ENCODE measurements at regions not wholly inside any gene's neighbourhood (a gene's known extent, or its start where the extent isn't known, plus 50 kb on each side); places are given as distances from the start of the nearest gene placed in this dataset.
"Not testable (repeated sequence)": the region's sequence is repeated elsewhere in the genome, so short reads cannot be mapped to it uniquely, and the experiment has no call there.

GRCh38 chr4:152189451-152190179 lies 346.3 kb downstream of the FBXW7 start:
- H3K27ac Mint-ChIP-seq = peak overlapping the region in 1 of 2 donors; percentile 44
- H3K9me3 Mint-ChIP-seq = no peaks in the 10 kb centered on the region
- no peaks in the 10 kb centered on the region for H3K27me3 Mint-ChIP-seq
- ATAC-seq (no peak), DNase-seq (no peak)
- H3K4me3 Mint-ChIP-seq = no peak overlapping the region
- peaks cover 14% of the 10 kb centered on the region for H3K4me1 Mint-ChIP-seq

GRCh38 chr4:152188801-152189200 lies 347.1 kb downstream of the FBXW7 start:
- no peak for DNase-seq
- H3K27ac Mint-ChIP-seq = no peak overlapping the region
- H3K27me3 Mint-ChIP-seq = no peaks in the 10 kb centered on the region

GRCh38 chr4:152187693-152188092 lies 348.2 kb downstream of the FBXW7 start:
- H3K9me3 Mint-ChIP-seq = no peaks in the 10 kb centered on the region
- no peaks in the 10 kb centered on the region for H3K27me3 Mint-ChIP-seq
- ATAC-seq (no peak), DNase-seq (no peak)
- no peak overlapping the region for H3K27ac Mint-ChIP-seq
- H3K4me1 Mint-ChIP-seq = peaks cover 26% of the 10 kb centered on the region
- no peak overlapping the region for H3K4me3 Mint-ChIP-seq

More at GRCh38 chr4:152188801-152189200, 347.1 kb downstream of the FBXW7 start:
- no peaks in the 10 kb centered on the region for H3K9me3 Mint-ChIP-seq
- no peak overlapping the region for H3K4me3 Mint-ChIP-seq
- ATAC-seq = no peak
- H3K4me1 Mint-ChIP-seq = peaks cover 16% of the 10 kb centered on the region

- ATAC-seq (no peak), DNase-seq (no peak)
- no peak overlapping the region for H3K4me3 Mint-ChIP-seq
- no peak overlapping the region for H3K27ac Mint-ChIP-seq
- H3K9me3 Mint-ChIP-seq = no peaks in the 10 kb centered on the region
- no peaks in the 10 kb centered on the region for H3K27me3 Mint-ChIP-seq
- peaks cover 30% of the 10 kb centered on the region for H3K4me1 Mint-ChIP-seq
These were observed 349.9 kb downstream of the FBXW7 start for GRCh38 chr4:152185786-152186550.

GRCh38 chr4:152181150-152181549 lies 354.7 kb downstream of the FBXW7 start:
- no peak for ATAC-seq

GRCh38 chr4:152180369-152180768 lies 355.5 kb downstream of the FBXW7 start:
- DNase-seq (no peak), ATAC-seq (no peak)
- Mint-ChIP-seq H3K4me3 (no peak overlapping the region), H3K9me3 (no peaks in the 10 kb centered on the region), H3K27me3 (no peaks in the 10 kb centered on the region), H3K4me1 (peaks cover 22% of the 10 kb centered on the region), H3K27ac (no peak overlapping the region)

More at GRCh38 chr4:152181150-152181549, 354.7 kb downstream of the FBXW7 start:
- H3K4me1 Mint-ChIP-seq = peaks cover 22% of the 10 kb centered on the region
- H3K4me3 Mint-ChIP-seq = no peak overlapping the region
- no peak overlapping the region for H3K27ac Mint-ChIP-seq
- no peaks in the 10 kb centered on the region for H3K27me3 Mint-ChIP-seq
- DNase-seq = no peak
- no peaks in the 10 kb centered on the region for H3K9me3 Mint-ChIP-seq

- H3K27me3 Mint-ChIP-seq, H3K9me3 Mint-ChIP-seq, H3K4me1 Mint-ChIP-seq, DNase-seq, ATAC-seq, H3K4me3 Mint-ChIP-seq, H3K27ac Mint-ChIP-seq: not testable (repeated sequence)
These were observed 358.4 kb downstream of the FBXW7 start for GRCh38 chr4:152177538-152177937.

GRCh38 chr4:152176627-152177214 lies 359.2 kb downstream of the FBXW7 start:
- Mint-ChIP-seq H3K4me3 (no peak overlapping the region), H3K27me3 (no peaks in the 10 kb centered on the region), H3K4me1 (peaks cover 6% of the 10 kb centered on the region), H3K27ac (peak overlapping the region in 1 of 2 donors; percentile 36), H3K9me3 (no peaks in the 10 kb centered on the region)
- DNase-seq (no peak), ATAC-seq (no peak)

- DNase-seq (no peak), ATAC-seq (no peak)
- Mint-ChIP-seq H3K27me3 (no peaks in the 10 kb centered on the region), H3K4me3 (no peak overlapping the region), H3K27ac (no peak overlapping the region), H3K9me3 (no peaks in the 10 kb centered on the region), H3K4me1 (peaks cover 6% of the 10 kb centered on the region)
These were observed 360.3 kb downstream of the FBXW7 start for GRCh38 chr4:152175586-152175985.

GRCh38 chr4:152172146-152172545 lies 363.7 kb downstream of the FBXW7 start:
- Mint-ChIP-seq H3K27me3 (no peaks in the 10 kb centered on the region), H3K4me3 (no peak overlapping the region), H3K4me1 (no peaks in the 10 kb centered on the region), H3K9me3 (no peaks in the 10 kb centered on the region), H3K27ac (no peak overlapping the region)
- ATAC-seq (no peak), DNase-seq (no peak)

GRCh38 chr4:152171556-152171955 lies 364.3 kb downstream of the FBXW7 start:
- H3K27me3 Mint-ChIP-seq = no peaks in the 10 kb centered on the region
- no peak overlapping the region for H3K27ac Mint-ChIP-seq
- no peak for DNase-seq
- ATAC-seq = no peak
- no peaks in the 10 kb centered on the region for H3K4me1 Mint-ChIP-seq
- no peaks in the 10 kb centered on the region for H3K9me3 Mint-ChIP-seq
- H3K4me3 Mint-ChIP-seq = no peak overlapping the region

- H3K4me1 Mint-ChIP-seq = no peaks in the 10 kb centered on the region
- no peaks in the 10 kb centered on the region for H3K27me3 Mint-ChIP-seq
- DNase-seq (no peak), ATAC-seq (no peak)
- no peak overlapping the region for H3K27ac Mint-ChIP-seq
- H3K9me3 Mint-ChIP-seq = no peaks in the 10 kb centered on the region
- H3K4me3 Mint-ChIP-seq = no peak overlapping the region
These were observed 366.2 kb downstream of the FBXW7 start for GRCh38 chr4:152169683-152170082.

- H3K27me3 Mint-ChIP-seq = no peaks in the 10 kb centered on the region
- H3K27ac Mint-ChIP-seq = no peak overlapping the region
- H3K9me3 Mint-ChIP-seq = no peaks in the 10 kb centered on the region
- ATAC-seq (no peak), DNase-seq (no peak)
- no peaks in the 10 kb centered on the region for H3K4me1 Mint-ChIP-seq
- H3K4me3 Mint-ChIP-seq = no peak overlapping the region
These were observed 366.8 kb downstream of the FBXW7 start for GRCh38 chr4:152168987-152169616.

GRCh38 chr4:152166567-152166966 lies 369.3 kb downstream of the FBXW7 start:
- H3K27ac Mint-ChIP-seq = no peak overlapping the region
- no peaks in the 10 kb centered on the region for H3K9me3 Mint-ChIP-seq
- H3K4me3 Mint-ChIP-seq = no peak overlapping the region
- H3K27me3 Mint-ChIP-seq = no peaks in the 10 kb centered on the region
- no peak for ATAC-seq
- DNase-seq = no peak
- no peaks in the 10 kb centered on the region for H3K4me1 Mint-ChIP-seq

- no peak for DNase-seq
- Mint-ChIP-seq H3K27ac (no peak overlapping the region), H3K9me3 (no peaks in the 10 kb centered on the region), H3K4me3 (no peak overlapping the region), H3K27me3 (no peaks in the 10 kb centered on the region), H3K4me1 (no peaks in the 10 kb centered on the region)
- no peak for ATAC-seq
These were observed 370.0 kb downstream of the FBXW7 start for GRCh38 chr4:152165846-152166245.

- no peaks in the 10 kb centered on the region for H3K4me1 Mint-ChIP-seq
- H3K4me3 Mint-ChIP-seq = no peak overlapping the region
- H3K27ac Mint-ChIP-seq = no peak overlapping the region
- no peaks in the 10 kb centered on the region for H3K9me3 Mint-ChIP-seq
- DNase-seq (no peak), ATAC-seq (no peak)
- no peaks in the 10 kb centered on the region for H3K27me3 Mint-ChIP-seq
These were observed 370.7 kb downstream of the FBXW7 start for GRCh38 chr4:152165146-152165545.

Data from stimulated activated naive CD8-positive, alpha-beta T cell treated with anti-CD3 and anti-CD28 coated beads, Interleukin-15, amount 100 ng/mL, for 72 hours (primary cell).